DOHH2 (cell line): ENCODE measurements at regions not wholly inside any gene's neighbourhood (a gene's known extent, or its start where the extent isn't known, plus 50 kb on each side); places are given as distances from the start of the nearest gene placed in this dataset.

Experiments used
- H3F3A ChIP-seq: fragments of 200-600 bp; sonication (generic), shearing (Covaris generic); 2 replicates; pipeline ENCODE4 v1.6.0; 2016; ENCODE audit warnings: antibody characterized with exemption, mild to moderate bottlenecking; ENCODE audit not compliant: control insufficient read depth, insufficient read depth
- H3K27ac ChIP-seq: fragments of 200-600 bp; sonication (generic); 2 replicates; pipeline ENCODE4 v1.5.1; 2014; ENCODE audit warnings: low read depth, mild to moderate bottlenecking, low read length, moderate library complexity
- H3K27me3 ChIP-seq: fragments of 200-600 bp; sonication (generic); 2 replicates; pipeline ENCODE4 v1.6.1; 2014; ENCODE audit warnings: mild to moderate bottlenecking, low read length, mixed read lengths; ENCODE audit not compliant: control insufficient read depth
- H3K36me3 ChIP-seq: fragments of 200-600 bp; sonication (generic); 2 replicates; pipeline ENCODE4 v1.6.1; 2014; ENCODE audit warnings: mild to moderate bottlenecking, low read length, moderate library complexity, mixed read lengths; ENCODE audit not compliant: control insufficient read depth
- H3K4me1 ChIP-seq: fragments of 200-600 bp; sonication (generic); 2 replicates; pipeline ENCODE4 v1.6.1; 2014; ENCODE audit warnings: mild to moderate bottlenecking, low read length, mixed read lengths; ENCODE audit not compliant: control insufficient read depth
- H3K4me2 ChIP-seq: fragments of 200-600 bp; sonication (generic); 2 replicates; pipeline ENCODE4 v1.6.0; 2014; ENCODE audit warnings: mild to moderate bottlenecking, low read length, moderate library complexity
- H3K4me3 ChIP-seq: fragments of 200-600 bp; sonication (generic); 2 replicates; pipeline ENCODE4 v1.5.1; 2014; ENCODE audit warnings: mild to moderate bottlenecking, low read length, mixed read lengths
- H3K79me2 ChIP-seq: fragments of 200-600 bp; sonication (generic); 2 replicates; pipeline ENCODE4 v1.6.1; 2014; ENCODE audit warnings: mild to moderate bottlenecking, low read length, mixed read lengths; ENCODE audit not compliant: control insufficient read depth
- H3K9me2 ChIP-seq: fragments of 200-600 bp; sonication (generic); replicated peaks from 2 replicates; pipeline ENCODE4 v1.6.1; 2014; ENCODE audit warnings: mild to moderate bottlenecking, low read length, mixed read lengths; ENCODE audit not compliant: control insufficient read depth
- H3K9me3 ChIP-seq: fragments of 200-600 bp; sonication (generic); 2 replicates; pipeline ENCODE4 v1.6.1; 2014; ENCODE audit warnings: antibody characterized with exemption, low read length, mixed read lengths; ENCODE audit not compliant: control insufficient read depth, insufficient read depth
- H4K20me1 ChIP-seq: fragments of 200-600 bp; sonication (generic); 2 replicates; pipeline ENCODE4 v1.6.0; 2014; ENCODE audit warnings: low read depth, mild to moderate bottlenecking, antibody characterized with exemption, low read length, moderate library complexity; ENCODE audit not compliant: control insufficient read depth, insufficient read depth
- EZH2phosphoT487 ChIP-seq: fragments of 200-600 bp; sonication (generic); IDR thresholded peaks from 2 replicates; pipeline ENCODE4 v1.6.1; 2017; ENCODE audit warnings: borderline replicate concordance, mild to moderate bottlenecking, antibody characterized with exemption, low read length, moderate library complexity, mixed read lengths
- TF ChIP-seq, protein P1 (sequence below): fragments of 200-600 bp; sonication (generic); IDR thresholded peaks from one replicate; pipeline ENCODE4 v1.5.1; 2014; ENCODE audit warnings: antibody characterized with exemption, mild to moderate bottlenecking, low read depth, low read length; ENCODE audit not compliant: poor library complexity, severe bottlenecking

DNA sequence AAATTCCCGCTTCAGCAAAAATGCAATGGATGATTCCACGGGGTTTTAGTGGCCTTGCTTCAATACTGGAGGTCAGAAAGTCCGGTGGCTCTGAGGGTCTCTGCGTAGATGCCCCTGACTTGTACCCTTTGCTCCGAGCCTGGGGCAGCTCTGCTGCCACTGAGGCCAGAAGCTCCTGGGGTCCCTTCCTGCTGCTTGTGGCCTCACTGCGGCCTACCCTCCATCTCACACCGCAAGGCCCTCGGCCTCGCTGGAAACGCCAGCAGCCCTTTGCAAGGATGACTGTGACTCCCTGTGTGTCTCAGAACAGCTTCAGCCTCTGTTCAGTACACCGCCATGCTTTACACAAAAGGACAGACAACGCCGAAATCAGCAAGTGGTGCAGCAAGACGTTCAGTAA is 244.8 kb downstream of the ACTR3B start:
- Histone ChIP-seq H3K36me3 (no peaks in the 10 kb centered on the region), H3K4me3 (no peak overlapping the region), H3K27me3 (no peaks in the 10 kb centered on the region), H3K9me2 (no peaks in the 10 kb centered on the region), H3K4me2 (no peak overlapping the region), H3K79me2 (no peaks in the 10 kb centered on the region), H3F3A (no peaks in the 10 kb centered on the region), H3K9me3 (peaks cover 4% of the 10 kb centered on the region; the same call in 1 of the 2 replicates), H4K20me1 (no peaks in the 10 kb centered on the region), H3K4me1 (no peaks in the 10 kb centered on the region), H3K27ac (no peak overlapping the region)
- no peak for TF ChIP-seq EZH2phosphoT487
- TF ChIP-seq, protein P1, sequence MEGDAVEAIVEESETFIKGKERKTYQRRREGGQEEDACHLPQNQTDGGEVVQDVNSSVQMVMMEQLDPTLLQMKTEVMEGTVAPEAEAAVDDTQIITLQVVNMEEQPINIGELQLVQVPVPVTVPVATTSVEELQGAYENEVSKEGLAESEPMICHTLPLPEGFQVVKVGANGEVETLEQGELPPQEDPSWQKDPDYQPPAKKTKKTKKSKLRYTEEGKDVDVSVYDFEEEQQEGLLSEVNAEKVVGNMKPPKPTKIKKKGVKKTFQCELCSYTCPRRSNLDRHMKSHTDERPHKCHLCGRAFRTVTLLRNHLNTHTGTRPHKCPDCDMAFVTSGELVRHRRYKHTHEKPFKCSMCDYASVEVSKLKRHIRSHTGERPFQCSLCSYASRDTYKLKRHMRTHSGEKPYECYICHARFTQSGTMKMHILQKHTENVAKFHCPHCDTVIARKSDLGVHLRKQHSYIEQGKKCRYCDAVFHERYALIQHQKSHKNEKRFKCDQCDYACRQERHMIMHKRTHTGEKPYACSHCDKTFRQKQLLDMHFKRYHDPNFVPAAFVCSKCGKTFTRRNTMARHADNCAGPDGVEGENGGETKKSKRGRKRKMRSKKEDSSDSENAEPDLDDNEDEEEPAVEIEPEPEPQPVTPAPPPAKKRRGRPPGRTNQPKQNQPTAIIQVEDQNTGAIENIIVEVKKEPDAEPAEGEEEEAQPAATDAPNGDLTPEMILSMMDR: no peak

- Histone ChIP-seq H3K4me3 (no peak overlapping the region), H3K9me3 (peaks cover 1% of the 10 kb centered on the region; the same call in 1 of the 2 replicates), H3K27ac (no peak overlapping the region), H3K4me2 (no peak overlapping the region), H3K9me2 (no peaks in the 10 kb centered on the region), H3K36me3 (no peaks in the 10 kb centered on the region), H3K79me2 (no peaks in the 10 kb centered on the region), H3K27me3 (no peaks in the 10 kb centered on the region), H4K20me1 (no peaks in the 10 kb centered on the region), H3K4me1 (no peaks in the 10 kb centered on the region), H3F3A (no peaks in the 10 kb centered on the region)
- no peak for TF ChIP-seq EZH2phosphoT487
- TF ChIP-seq, protein P1: no peak
These were observed 246.3 kb downstream of the ACTR3B start for GRCh38 chr7:153005750-153006435.

DNA sequence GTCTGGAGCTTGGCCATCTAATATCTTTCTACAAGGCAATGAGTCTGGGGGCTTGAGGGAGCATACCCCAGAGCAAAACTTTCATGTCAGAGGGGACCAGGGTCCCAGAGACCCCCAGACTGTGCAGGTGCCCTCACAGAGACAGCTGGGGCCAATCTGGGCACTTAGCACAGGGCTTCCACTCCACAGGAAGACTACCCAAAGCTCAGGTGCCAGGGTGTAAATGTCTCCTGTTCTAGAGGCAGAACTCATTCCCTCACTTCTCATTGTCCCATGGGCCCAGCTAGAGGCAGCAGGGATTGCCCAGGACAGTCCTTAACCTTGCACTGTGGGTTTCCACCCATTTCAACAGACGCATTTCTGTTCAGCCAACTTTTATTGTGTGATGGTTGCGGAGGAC is 246.9 kb downstream of the ACTR3B start:
- Histone ChIP-seq H3K4me3 (no peak overlapping the region), H3K9me2 (no peaks in the 10 kb centered on the region), H3K27me3 (no peaks in the 10 kb centered on the region), H3K36me3 (no peaks in the 10 kb centered on the region), H3K9me3 (no peaks in the 10 kb centered on the region), H3K4me1 (no peaks in the 10 kb centered on the region), H3K27ac (no peak overlapping the region), H3F3A (no peaks in the 10 kb centered on the region), H3K4me2 (no peak overlapping the region), H3K79me2 (no peaks in the 10 kb centered on the region), H4K20me1 (no peaks in the 10 kb centered on the region)
- TF ChIP-seq, protein P1: no peak
- no peak for TF ChIP-seq EZH2phosphoT487
